Vagina (tissue), 2 donors: ENCODE measurements at regions not wholly inside any gene's neighbourhood (a gene's known extent, or its start where the extent isn't known, plus 50 kb on each side); places are given as distances from the start of the nearest gene placed in this dataset.

Experiments
- DNase-seq, 2 donors: peaks; one replicate each; pipeline ENCODE4 v3.0.0-alpha.2; 2017; ENCODE audit errors: extremely low spot score in 2 of 2
- H3K27ac ChIP-seq: fragments of 200-600 bp; sonication (generic); one replicate; pipeline ENCODE4 v1.5.1; 2019
- H3K27me3 ChIP-seq: fragments of 200-600 bp; sonication (generic); one replicate; pipeline ENCODE4 v1.5.1; 2019
- H3K36me3 ChIP-seq, 2 donors: fragments of 200-600 bp; sonication (generic); one replicate each; pipeline ENCODE4 v1.5.1; 2017 to 2019
- H3K4me1 ChIP-seq: fragments of 200-600 bp; sonication (generic); one replicate; pipeline ENCODE4 v1.5.1; 2019
- H3K4me3 ChIP-seq, 2 donors: fragments of 200-600 bp; sonication (generic); 1 replicate in 1 of 2; 2 replicates in 1 of 2; pipeline ENCODE4 v1.5.1; 2016 to 2019
- H3K9me3 ChIP-seq: fragments of 200-600 bp; sonication (generic); one replicate; pipeline ENCODE4 v1.5.1; 2019
- POLR2A ChIP-seq, 2 donors: fragments of 450-650 bp; IDR thresholded peaks; one replicate each; pipeline ENCODE4 v1.6.1; 2017; ENCODE audit warnings: antibody characterized with exemption in 2 of 2, mild to moderate bottlenecking in 2 of 2, moderate library complexity in 2 of 2
- POLR2AphosphoS5 ChIP-seq, 2 donors: sonication (generic); formaldehyde crosslinking; IDR thresholded peaks; one replicate each; pipeline ENCODE4 v1.9.0; 2017; ENCODE audit warnings: antibody characterized with exemption in 2 of 2, mild to moderate bottlenecking in 2 of 2, low read depth in 1 of 2; ENCODE audit not compliant: insufficient read depth in 1 of 2
- intact Hi-C: fragments of 100-400 bp; cut with DNase I; formaldehyde crosslinking; loops from one replicate; pipeline ENCODE4 v1.15.1; 2023
- TF ChIP-seq, protein P1 (sequence below), 3 experiments: fragments of 450-650 bp in 2 of 3; fragments of 200-600 bp in 1 of 3; sonication (generic) in 1 of 3; IDR thresholded peaks; one replicate each; pipeline ENCODE4 v1.5.1; 2017 to 2019; ENCODE audit warnings: antibody characterized with exemption in 3 of 3, mild to moderate bottlenecking in 2 of 3, moderate library complexity in 2 of 3

DNA sequence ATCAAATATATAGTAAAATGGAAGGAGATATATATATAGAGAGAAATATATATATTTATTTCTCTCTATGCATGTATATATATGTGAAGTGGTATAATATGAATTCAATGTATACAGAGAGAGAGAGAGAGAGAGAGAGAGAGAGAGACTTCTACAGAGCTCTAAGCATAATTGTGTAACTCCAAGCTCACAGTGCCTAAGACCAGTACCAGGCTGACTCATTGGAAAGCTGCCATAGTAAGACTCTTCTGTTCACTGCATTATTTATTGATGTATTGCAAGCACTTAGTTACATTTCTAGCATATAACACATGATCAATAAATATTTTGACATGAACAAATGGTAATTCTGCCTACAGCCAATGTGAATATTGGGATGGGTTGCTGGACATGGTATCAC lies 1734.7 kb downstream of the SLITRK1 start:
- H3K27ac ChIP-seq = no peak overlapping the region
- no peaks in the 10 kb centered on the region for H3K4me1 ChIP-seq
- no peak for DNase-seq
- no peaks in the 10 kb centered on the region for H3K27me3 ChIP-seq
- TF ChIP-seq POLR2A (IDR thresholded peaks at IDR 0.05) (no peak), POLR2AphosphoS5 (IDR thresholded peaks at IDR 0.05; ENCODE audit: insufficient read depth in 1 of 2, low read depth in 1 of 2) (no peak)
- TF ChIP-seq, protein P1, sequence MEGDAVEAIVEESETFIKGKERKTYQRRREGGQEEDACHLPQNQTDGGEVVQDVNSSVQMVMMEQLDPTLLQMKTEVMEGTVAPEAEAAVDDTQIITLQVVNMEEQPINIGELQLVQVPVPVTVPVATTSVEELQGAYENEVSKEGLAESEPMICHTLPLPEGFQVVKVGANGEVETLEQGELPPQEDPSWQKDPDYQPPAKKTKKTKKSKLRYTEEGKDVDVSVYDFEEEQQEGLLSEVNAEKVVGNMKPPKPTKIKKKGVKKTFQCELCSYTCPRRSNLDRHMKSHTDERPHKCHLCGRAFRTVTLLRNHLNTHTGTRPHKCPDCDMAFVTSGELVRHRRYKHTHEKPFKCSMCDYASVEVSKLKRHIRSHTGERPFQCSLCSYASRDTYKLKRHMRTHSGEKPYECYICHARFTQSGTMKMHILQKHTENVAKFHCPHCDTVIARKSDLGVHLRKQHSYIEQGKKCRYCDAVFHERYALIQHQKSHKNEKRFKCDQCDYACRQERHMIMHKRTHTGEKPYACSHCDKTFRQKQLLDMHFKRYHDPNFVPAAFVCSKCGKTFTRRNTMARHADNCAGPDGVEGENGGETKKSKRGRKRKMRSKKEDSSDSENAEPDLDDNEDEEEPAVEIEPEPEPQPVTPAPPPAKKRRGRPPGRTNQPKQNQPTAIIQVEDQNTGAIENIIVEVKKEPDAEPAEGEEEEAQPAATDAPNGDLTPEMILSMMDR (IDR thresholded peaks at IDR 0.05) = no peak
- no peaks in the 10 kb centered on the region for H3K36me3 ChIP-seq
- no peak overlapping the region for H3K4me3 ChIP-seq
- H3K9me3 ChIP-seq = no peaks in the 10 kb centered on the region
- intact Hi-C loops = no loop called here

DNA sequence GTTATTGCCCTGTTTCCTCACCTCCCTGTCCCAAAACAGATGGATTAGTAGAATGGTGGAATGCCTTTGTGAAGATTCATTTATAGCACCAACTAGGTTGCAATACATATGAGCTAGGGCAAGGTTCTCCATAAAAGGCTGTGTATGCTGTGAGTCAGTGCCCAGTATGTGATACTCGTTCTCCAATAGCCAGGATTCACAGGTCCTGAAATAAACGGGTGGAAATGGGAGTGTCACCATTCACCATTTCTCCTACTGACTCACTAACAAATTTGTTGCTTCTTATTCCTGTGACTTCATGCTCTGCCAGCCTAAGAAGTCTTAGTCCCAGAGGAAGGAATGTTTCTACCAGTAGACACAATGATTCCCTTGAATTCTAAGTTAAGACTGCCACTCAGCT lies 1745.4 kb downstream of the SLITRK1 start:
- Histone ChIP-seq H3K4me3 (no peak overlapping the region), H3K36me3 (no peaks in the 10 kb centered on the region), H3K27ac (no peak overlapping the region), H3K27me3 (no peaks in the 10 kb centered on the region), H3K9me3 (no peaks in the 10 kb centered on the region), H3K4me1 (no peaks in the 10 kb centered on the region)
- intact Hi-C loops = no loop called here
- DNase-seq = no peak
- TF ChIP-seq, protein P1 (IDR thresholded peaks at IDR 0.05) = no peak
- TF ChIP-seq POLR2AphosphoS5 (IDR thresholded peaks at IDR 0.05; ENCODE audit: insufficient read depth in 1 of 2, low read depth in 1 of 2) (no peak), POLR2A (IDR thresholded peaks at IDR 0.05) (no peak)

DNA sequence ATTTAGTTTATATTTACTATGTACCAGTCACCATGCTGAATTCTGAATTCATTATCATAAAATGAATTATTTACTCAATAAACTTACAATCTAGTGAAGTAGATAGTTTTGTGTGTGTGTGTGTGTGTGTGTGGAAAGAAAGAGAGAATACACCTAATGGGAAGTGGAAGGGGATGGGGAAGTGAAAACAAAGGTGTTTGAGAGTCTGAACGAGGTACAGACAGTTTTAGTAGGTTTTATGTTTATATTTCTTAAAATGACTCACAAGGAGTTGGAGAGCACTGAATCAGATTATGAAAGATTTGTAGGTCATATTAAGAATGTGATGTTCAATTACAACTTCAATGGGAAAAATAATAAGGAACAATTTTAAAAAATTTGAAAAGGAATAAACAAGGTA lies 1753.0 kb downstream of the SLITRK1 start:
- Histone ChIP-seq H3K27ac (no peak overlapping the region), H3K36me3 (no peaks in the 10 kb centered on the region), H3K4me1 (no peaks in the 10 kb centered on the region), H3K9me3 (no peaks in the 10 kb centered on the region), H3K4me3 (no peak overlapping the region), H3K27me3 (no peaks in the 10 kb centered on the region)
- TF ChIP-seq, protein P1 (IDR thresholded peaks at IDR 0.05) = no peak
- no peak for DNase-seq
- intact Hi-C loops = no loop called here

DNA sequence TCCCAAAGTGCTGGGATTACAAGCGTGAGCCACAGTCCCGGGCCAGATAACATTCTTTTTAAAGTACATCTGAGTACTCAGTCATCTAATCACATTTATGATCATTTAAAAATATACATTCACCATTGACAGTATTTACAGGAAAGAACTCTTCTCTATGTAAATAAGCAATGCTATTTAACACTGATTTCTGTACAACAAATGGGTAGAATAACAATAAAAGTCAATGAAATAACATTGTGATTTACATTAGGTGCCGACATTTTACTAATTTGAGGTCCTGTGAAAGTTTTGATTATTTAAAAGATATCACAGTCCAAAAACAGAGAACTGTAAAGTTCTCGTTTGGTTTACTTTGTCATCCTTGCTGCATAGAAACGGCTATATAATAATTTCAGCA lies 1763.7 kb downstream of the SLITRK1 start:
- no peaks in the 10 kb centered on the region for H3K4me1 ChIP-seq
- no peak overlapping the region for H3K27ac ChIP-seq
- no peak for DNase-seq
- no peaks in the 10 kb centered on the region for H3K36me3 ChIP-seq
- no peaks in the 10 kb centered on the region for H3K27me3 ChIP-seq
- intact Hi-C loops = no loop called here
- H3K9me3 ChIP-seq = no peaks in the 10 kb centered on the region
- TF ChIP-seq POLR2A (IDR thresholded peaks at IDR 0.05) (no peak), POLR2AphosphoS5 (IDR thresholded peaks at IDR 0.05; ENCODE audit: insufficient read depth in 1 of 2, low read depth in 1 of 2) (no peak)
- TF ChIP-seq, protein P1 (IDR thresholded peaks at IDR 0.05) = no peak
- H3K4me3 ChIP-seq = no peak overlapping the region

DNA sequence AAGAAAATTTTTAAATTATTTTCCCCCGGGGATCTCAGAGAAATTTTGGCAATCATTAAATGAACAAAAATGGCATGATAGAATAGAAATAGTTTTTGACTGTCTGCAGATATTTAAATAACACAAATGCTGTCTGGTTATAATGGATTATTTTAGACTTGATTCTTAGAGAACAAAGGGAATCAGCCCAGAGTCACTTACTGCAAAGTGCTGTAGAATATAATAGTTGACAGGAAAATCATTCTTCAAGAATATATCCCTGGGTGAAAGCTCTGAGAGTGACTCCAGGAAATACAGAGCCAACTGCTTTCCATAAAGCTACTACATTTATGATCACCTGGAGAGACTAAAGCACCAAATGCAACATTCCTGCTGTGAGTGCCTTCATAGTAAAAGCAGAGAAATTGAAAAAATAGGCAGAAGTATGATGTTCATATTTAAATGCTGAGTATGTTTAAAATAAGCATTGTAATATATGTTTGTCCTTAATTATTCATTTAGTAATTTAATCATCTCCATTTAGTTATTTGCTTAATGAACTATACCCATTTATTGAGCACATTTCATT lies 1765.8 kb downstream of the SLITRK1 start:
- Histone ChIP-seq H3K27me3 (no peaks in the 10 kb centered on the region), H3K9me3 (no peaks in the 10 kb centered on the region), H3K36me3 (no peaks in the 10 kb centered on the region), H3K4me1 (no peaks in the 10 kb centered on the region), H3K4me3 (no peak overlapping the region), H3K27ac (no peak overlapping the region)
- intact Hi-C loops = no loop called here
- TF ChIP-seq POLR2AphosphoS5 (IDR thresholded peaks at IDR 0.05; ENCODE audit: insufficient read depth in 1 of 2, low read depth in 1 of 2) = no peak
- DNase-seq = no peak

DNA sequence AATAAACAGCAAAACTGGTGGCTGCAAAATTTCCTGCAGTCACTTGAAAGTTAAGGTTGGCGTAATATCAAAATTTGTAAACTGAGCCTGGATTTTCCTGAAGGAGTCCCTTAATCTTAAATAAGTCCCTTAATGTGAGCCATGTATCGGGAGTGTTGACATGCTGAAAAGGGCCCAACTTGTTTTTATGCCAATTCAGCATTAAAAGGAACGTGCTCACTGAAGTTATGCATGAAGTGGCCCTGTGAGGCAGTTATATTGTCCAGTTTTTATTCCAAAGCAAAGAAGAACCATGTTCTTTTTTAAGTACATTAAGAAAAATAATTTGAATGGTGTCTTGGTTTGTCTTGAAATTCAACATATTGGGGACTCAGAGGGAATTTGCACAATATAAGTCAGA lies 1766.9 kb downstream of the SLITRK1 start:
- H3K27me3 ChIP-seq = no peaks in the 10 kb centered on the region
- H3K4me1 ChIP-seq = no peaks in the 10 kb centered on the region
- intact Hi-C loops = no loop called here
- TF ChIP-seq POLR2AphosphoS5 (IDR thresholded peaks at IDR 0.05; ENCODE audit: insufficient read depth in 1 of 2, low read depth in 1 of 2) (no peak), POLR2A (IDR thresholded peaks at IDR 0.05) (no peak)
- TF ChIP-seq, protein P1 (IDR thresholded peaks at IDR 0.05) = no peak
- H3K36me3 ChIP-seq = no peaks in the 10 kb centered on the region
- no peak overlapping the region for H3K27ac ChIP-seq
- DNase-seq = no peak
- H3K9me3 ChIP-seq = no peaks in the 10 kb centered on the region
- H3K4me3 ChIP-seq = no peak overlapping the region
